Stimulated activated CD8-positive, alpha-beta memory T cell treated with anti-CD3 and anti-CD28 coated beads, Interleukin-15, amount 100 ng/mL, for 1 hour (primary cell): ENCODE measurements at regions not wholly inside any gene's neighbourhood (a gene's known extent, or its start where the extent isn't known, plus 50 kb on each side); places are given as distances from the start of the nearest gene placed in this dataset.

ENCODE experiments used
- DNase-seq: peaks from one replicate; pipeline ENCODE4 v3.0.0-alpha.2; 2020; ENCODE audit warnings: low read depth

DNA sequence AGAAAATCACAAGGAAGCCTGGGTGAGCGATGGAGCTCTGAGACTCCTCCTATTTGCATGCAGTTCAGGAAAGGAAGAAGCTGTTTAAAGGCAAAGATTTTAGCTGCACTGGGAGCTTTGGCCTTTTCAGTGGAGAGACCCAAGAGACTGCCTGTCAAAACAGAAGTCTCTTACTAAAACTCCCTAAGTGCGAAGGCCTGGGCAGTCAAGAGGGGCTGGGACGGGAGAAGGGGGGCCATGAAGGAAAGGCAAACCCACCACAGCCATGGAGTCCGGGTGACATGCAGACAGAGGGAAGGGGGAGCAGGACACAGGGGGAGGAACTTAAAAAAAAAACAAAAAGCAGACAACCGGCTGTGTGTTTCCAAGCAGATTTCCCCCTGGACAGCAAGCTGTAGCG, 537.6 kb upstream of the NOX3 start:
- no peak for DNase-seq

DNA sequence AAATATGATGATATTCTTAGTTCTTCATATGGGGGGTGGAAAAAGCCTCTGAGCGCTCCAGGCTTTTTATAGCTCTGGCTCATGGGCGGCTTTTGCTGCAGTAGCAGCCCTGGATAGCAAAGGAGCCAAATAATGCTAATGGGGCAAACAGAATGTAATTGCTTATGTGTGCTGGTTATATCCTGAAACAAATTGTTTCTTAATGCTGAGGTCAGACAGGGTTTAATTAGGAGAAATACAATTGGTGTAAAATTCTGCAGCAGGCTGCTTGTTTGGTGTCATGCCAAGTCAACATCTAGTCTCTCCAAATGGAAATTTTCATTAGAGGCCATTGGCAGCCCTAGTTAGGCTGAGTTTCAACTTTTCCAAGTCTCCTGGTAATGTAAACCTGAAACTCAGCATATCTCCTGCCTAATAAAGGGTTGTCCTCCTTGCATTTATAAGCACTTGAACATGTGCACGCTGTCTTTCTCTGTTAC, 530.1 kb upstream of the NOX3 start:
- DNase-seq = no peak

DNA sequence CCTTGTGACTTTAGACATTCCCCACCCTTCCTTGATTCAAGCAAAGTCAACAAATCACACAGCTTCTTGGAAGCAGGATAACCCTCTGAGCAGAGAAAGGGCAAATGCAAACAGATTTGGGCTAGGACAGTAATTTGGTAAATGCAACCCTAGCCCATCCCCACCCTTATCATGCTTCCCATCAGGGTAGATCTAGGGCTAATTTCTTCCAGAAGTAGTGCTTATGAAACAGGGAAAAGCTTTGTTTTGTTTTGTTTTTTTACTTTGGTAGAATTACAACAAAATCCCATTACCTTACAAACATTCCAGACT, 525.1 kb upstream of the NOX3 start:
- DNase-seq = no peak

DNA sequence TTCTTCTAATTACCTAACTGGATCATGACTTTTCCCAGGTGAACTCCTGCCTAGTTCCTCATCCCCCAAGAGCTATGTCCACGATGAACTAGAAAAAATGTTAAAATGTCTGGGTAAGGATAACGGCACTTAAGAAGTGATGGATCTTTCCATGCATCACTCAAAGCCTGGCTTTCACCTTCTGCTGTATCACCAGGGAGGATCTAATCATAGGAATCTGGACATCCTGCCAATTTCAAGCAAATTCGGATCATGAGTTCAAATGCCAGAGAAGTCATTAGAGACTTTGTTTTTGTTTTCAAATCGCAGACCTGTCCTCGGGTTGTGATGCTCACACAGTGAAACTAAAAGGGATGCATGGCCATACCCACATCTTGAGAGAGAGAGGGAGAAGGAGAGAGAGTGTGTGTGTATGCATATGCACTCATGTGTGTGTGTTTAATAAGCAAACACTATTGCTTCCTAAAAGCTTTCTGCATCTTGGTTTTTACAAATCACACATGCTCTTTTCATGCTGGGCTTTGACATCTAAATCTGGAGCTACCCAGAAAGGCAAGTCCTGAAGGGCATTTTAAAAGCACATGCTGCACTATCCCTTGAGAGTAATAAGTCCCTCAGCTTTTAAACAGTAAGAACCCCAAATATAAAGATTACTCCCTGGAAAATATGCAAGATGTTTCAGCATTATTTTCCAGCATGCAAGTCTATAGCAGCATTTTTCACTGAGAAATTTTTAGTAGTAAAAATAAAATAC, 524.6 kb upstream of the NOX3 start:
- DNase-seq = no peak

DNA sequence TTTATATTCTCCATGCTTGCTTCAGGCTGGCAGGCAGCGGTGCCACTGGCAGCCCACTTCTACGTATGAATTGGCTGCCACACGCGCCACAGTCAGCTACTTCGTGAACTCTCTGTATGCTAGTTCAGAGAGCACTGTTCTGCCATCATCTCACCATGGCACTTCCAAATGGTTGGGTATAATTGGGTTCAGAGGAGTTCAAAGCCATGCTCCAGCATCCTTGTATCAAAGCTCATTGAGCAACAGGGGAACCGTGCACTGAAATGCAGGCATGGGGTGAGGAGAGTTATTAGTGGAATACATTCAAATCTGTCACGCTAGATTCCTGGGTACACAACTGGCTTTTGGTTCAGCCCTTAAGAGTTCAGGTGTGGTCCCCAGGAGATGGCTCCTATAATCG, 519.9 kb upstream of the NOX3 start:
- DNase-seq = no peak

DNA sequence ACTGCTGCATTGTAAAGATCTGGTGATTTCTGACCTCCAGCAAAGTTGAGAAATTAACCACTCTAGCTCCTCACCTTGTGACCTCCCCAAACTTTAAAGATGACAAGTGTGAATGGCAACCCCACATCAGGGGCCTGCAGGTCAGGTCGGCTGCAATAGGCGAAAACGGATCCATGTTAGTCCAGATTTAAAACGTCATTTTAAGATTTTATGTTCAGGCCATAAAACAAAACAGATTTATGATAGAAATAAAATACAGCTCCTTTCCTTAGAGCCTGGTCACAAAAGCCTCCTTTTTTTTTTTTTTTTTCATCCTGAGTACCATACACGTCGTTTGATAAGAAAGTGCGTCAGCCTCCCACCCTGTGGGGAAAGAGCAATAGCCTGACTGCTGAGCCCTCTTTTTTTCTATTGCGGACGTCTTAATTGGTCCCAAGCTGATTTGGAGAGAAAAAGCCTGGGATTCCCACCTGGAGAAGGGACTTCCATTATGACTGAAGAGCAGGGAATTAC, 519.2 kb upstream of the NOX3 start:
- DNase-seq = no peak

DNA sequence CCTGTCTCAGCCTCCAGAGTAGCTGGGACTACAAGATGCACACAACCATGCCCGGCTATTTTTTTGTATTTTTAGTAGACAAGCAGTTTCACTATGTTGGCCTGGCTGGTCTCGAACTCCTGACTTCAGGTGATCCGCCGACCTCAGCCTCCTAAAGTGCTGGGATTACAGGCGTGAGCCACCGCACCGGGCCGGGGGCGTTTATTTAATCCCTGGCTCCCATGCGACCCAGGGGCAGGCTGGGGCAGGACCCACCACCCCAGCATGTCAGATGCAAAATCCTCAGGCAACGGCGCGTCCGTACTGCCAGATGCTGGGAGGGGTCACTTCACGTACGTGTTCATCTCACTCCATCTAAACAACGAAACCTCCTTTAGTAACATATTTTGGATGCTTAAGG, 518.7 kb upstream of the NOX3 start:
- DNase-seq = no peak

DNA sequence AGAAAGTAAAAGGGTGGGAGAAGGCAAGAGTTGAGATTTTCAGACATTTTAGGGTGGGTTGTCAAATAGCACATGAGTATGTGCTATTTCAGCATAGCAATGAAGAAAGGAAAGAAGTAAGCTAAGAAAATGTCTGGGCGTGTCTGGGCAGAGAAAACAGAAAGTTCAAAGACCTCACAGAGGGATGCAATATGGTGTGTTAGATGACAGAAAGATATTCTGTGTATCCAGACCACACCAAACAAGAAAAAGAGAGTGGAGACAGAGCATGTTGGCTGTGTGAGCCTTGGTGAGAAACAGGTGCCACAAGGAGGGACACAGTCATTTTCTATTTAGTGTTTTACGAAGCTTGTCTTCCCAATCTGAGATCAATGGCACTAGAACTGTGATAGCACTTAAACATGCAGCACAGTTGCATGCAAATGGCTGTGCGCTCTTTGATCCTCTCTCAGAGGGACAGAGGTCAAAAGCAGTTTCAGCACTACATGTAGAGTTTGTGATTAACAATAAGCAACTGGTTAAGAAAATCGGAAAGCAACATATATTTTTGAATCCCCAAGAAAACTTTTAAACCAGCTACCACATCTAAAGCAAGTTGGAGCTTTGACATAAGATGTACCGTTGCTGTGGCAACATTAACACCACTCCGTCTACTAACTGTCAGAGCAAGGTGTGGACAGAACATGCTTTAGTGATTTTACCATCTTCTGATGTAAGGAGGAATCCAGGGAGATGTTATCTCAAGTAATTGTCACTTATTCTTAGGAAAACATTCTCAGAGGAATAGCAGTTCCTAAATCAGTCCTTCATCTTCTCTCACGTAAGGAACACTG, 515.5 kb upstream of the NOX3 start:
- DNase-seq = no peak

DNA sequence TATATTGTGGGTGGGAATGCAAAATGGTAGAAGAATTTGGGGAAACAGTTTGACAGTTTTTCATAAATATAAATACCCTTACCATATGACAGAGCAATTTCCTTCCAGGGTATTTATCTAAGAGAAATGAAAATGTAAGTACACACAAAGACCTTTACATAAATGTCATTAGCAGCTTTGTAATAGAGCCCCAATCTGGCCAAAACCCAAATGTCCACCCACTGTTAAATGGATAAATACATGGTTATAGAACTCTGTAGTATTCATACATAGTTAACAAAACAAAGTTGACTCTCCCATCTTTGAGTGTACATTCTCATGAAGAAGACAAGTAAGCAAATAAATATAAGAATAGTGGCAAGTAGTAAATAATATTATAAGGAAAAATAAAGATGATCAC, 514.8 kb upstream of the NOX3 start:
- DNase-seq = no peak

DNA sequence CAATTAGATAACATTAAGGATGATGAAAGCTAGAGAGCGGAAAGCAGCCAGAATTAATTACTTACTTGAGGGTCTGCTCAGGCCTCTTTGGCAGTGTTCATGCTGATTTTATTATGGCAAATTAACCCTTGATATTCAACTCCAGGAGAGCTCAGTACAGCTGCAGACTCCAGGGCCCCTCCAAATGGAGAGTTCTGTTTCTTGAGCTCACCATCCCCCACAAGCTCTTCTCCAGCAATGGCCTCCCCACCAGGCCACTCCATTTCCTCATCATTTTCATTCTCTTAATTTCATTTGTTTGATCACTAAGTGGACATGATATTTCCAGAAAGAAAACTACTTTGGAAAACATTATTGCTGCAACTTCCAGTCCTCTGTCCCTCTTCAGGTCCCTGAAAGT, 513.3 kb upstream of the NOX3 start:
- no peak for DNase-seq

DNA sequence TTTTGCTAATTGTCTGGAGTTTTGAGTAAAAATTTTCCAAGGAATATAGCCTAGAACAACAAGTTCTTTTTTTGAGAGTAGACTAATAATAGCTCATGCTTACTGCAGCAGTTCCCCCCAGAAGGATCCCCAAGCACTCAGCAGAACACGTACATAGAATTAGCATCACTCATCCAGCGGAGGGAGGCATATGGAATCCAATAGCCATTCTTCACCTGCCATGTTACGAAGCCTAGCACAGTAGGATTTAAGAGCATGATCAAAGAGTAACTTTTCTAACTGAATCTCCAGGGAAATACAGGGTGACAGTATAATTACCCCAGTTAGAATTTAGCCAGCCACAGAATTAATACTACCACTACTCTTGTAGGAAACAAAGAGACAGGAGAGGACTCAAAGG, 511.7 kb upstream of the NOX3 start:
- no peak for DNase-seq

DNA sequence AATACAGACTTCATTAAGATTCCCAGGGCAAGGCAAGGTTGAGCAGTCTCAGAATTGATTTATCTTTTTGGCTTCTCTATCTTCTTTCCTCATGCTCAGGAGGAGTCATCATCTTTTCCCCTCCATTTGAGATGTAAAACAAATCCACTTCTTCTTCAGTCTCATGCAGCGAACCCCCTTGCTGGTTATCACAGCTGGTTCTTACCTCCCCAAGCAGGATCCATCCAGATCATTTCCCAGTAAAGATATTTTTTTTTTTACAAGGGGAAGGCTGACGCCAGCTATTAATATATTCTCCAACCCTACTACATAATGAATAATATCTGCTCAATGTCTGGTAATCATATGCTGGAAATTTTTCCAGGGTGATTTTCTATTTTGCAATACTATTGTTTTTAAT, 508.9 kb upstream of the NOX3 start:
- DNase-seq = no peak

DNA sequence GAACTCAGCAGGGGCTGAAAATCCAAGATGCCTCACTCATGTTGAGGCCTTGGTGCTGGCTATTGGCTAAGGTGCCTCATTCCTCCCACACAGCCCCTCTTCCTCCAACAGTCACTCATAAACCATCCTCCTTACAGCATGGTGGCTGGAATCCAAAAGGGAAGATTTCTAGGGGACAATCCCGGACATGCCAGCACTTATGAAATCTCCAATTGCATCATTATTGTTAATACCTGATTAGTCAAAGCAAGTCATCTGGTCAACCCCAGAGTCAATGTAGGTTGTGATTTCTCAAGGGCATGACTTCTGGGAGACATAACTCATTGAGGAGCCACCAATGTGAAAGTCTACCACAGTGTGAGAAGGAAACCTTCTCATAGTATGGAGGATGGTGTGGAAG, 506.6 kb upstream of the NOX3 start:
- no peak for DNase-seq

DNA sequence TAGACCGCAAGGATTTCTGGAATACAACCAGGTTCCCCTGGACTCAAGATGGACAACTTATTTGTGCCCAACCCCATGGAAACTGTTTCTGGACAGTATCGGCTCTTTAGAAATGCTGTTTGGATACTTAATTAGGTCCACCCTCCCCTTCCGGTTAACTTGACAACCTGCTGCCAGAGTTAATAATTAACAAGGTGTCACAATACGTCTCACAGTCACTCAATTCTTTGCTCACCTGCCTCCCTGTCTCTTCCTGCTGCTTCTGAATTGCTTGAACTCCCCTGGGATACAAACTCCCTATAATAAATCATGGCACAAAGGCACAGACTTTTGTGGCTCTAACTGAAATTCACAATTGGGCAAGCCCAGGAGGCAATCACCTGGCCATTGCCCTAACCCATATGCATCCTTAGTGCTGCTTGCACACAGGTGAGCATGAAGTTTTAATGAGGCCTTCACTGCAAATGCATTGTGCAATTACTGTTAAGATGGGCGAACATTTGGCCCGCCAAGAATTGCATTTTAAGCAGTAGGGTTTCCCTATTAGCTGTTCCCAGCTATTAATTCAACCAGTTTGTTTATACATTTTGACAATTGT, 504.4 kb upstream of the NOX3 start:
- DNase-seq = no peak

DNA sequence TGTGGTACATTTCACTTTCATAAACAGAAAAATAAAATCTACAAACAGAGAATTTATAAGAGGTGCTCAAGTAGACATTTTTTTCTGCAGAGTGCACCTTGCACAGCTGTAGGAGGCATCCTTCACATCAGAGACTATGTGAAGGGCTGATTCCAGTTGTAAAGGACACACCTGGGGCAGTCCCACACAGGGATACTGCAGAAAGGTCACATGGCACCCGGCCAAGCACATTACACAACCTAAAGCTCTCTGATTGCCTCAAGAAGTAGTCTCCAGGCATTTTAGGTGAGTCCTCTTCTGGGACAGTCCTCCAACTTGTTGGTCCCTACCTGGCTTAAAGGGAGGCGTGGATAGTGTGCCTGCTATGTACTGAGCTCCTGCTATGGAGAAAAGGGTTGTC, 502.9 kb upstream of the NOX3 start:
- DNase-seq = no peak

DNA sequence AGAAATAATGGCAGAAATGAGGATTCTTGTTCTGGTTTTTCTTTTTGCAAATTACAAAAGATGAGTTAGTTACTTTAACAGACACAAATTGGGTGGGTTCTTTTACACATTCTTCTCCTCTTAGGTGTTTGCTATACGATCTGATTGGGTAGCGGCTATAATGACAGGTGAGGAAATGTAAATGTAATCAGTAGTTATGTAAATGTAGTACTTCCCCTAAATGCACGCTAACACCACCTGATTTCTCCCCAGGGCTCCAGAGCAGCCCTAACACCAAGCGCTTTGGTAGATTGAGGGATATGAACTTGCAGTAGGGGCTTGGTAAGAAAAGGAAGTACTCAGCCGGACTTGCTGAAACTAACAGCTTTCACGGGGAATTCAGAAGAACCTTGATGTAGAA, 499.4 kb upstream of the NOX3 start:
- DNase-seq = no peak

DNA sequence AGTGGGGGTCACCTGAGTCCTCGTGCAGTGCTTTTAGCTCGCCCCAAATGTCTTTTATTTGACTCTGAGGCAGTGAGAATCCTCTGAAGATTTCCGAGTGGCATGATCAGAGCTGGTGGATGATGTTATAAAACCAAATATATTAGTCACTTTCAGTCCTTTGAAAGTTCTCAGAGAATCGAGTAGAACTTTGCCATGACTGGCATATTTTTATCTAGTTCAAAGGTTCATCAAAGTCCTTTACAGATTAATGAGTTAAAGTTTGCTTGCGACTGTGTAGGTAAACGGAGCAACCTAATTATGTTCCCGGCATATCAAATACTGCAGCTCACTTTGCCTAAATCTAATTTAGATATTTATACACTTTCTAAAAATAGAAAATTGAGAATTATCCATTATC, 498.5 kb upstream of the NOX3 start:
- no peak for DNase-seq

DNA sequence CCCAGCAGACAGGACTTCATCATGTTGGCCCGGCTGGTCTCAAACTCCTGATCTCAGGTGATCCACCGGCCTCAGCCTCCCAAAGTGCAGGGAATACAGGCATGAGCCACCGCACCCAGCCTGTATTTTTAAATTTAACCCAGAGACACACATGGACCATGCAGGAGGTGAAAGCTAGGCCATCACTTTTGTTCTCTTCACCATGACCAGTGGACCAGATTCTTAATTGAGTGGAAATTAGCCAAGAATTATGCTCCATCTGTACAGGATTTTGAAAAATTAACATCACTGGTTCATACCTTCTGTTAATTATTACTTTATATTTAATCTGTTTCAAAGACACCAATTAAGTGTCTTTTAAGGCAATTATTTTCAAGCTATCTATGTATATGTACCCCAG, 493.6 kb upstream of the NOX3 start:
- DNase-seq = no peak

DNA sequence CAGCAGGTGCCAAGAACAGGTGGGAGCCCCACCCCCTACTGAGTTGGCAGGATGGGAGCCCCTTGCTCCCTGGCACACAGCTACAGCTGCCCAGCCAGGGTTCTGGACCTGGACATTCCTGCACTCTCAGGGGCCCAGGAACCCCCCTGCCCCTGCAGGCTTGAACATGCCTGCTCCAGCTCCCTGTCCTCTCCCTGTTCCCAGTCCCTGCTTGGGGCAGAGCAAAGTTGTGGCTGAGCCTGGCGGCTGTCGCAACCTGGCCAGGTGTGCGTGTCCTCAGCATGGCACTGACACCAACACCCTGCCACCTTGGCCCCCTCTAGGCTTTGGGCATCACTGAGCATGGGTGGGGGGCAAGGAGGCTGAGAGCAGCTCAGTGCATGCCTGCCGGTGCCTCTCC, 491.2 kb upstream of the NOX3 start:
- DNase-seq = no peak

DNA sequence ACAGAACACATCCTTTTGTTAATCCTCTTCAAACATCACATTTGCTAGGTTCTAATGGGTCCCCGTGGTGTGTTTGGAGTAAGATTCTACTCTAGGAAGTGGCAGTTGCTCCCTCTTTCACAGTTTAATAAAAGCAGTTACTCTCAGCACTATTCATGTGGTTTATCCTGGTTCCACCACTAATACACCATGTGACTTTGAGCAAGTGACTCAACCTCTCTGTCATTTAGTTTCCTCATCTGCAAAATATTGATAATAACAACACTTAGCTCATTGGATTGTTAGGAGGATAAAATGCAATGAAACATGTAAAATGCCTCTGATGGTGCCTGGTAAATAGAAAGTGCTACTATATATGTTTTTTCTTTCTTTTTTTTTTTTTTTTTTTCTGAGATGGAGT, 488.0 kb upstream of the NOX3 start:
- DNase-seq = no peak

DNA sequence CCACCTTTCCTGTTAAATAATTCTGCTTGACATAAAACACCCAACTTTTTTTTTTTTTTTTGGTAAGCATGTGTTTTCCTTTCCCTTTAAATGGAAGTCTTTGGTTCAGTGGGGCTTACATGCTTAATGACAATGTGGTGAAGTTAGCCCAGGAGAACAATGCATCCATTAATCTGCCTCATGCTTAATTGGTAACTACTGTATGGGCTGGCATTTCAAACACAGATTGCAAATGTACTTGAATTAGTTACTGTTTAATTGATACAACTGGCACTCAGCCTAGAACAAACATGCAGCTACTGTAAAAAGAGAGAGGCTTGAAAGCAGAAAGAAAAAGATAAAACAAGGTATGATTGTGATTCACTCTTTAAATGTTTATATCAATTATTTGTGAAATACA, 483.6 kb upstream of the NOX3 start:
- DNase-seq = no peak

DNA sequence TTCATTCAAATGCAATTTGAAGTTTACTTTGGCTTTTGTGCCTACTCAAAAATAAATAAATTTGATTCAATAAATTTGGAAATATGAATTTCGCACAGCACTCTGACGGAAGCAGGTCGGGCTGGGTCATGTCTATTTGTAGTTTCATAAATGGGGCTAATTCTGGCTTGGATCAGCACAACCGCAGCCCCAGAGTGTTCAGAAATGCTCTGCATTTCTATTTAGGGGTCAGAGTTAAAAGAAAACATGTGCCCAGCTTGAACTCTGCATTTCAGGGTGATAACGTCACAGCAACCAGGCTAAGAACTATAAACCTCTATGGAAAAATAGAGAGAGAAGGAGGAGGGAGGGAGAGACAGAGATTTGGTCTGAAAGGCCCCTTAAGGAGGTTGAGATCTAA, 480.9 kb upstream of the NOX3 start:
- no peak for DNase-seq

DNA sequence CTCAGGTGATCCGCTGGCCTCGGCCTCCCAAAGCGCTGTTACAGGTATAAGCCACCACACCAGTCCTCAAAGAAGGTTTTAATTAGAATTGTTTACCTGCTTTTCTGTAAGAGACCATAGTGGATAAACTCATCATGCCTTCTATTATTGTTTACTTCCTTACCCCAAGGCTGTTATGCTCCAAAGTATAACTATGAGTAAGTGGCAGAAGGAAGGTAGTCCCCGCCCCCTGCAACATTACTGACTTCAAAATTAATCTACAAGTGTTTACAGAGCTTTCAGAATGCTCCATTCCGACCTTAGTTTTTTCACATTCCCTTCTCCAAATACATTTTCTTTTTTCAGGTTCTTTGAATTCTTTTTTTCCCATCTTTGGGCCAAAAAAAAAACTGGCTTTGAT, 480.5 kb upstream of the NOX3 start:
- no peak for DNase-seq
